ENCODE measurements at regions not wholly inside any gene's neighbourhood (a gene's known extent, or its start where the extent isn't known, plus 50 kb on each side); places are given as distances from the start of the nearest gene placed in this dataset.

DNA sequence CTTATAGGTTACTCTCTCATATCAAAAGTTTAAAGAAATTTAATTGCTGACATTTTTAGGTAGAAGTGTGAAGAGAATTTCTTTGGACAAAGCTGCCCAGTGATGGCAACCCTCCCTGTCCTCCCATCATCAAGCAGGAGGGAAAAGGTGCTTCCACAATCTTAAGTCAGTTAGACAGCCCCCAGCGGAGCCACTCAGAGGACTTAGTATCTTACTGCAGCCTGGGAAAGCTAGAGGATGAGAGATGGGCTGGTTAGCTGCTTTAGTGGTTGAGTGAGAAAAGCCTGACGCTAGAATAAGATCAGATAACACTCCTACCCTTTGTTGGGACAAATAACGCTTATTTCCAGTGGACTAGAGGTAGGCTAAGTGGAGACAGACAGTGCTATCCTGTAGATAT, 227.1 kb downstream of the RFPL4B start:
- H3K27ac ChIP-seq: no peak overlapping the region
- H3K4me3 ChIP-seq: no peak overlapping the region
- no peaks in the 10 kb centered on the region for H3K27me3 ChIP-seq
- H3K9me3 ChIP-seq: no peaks in the 10 kb centered on the region
- H3K4me1 ChIP-seq: no peaks in the 10 kb centered on the region
- no peak for DNase-seq (ENCODE audit: low spot score)
- no peaks in the 10 kb centered on the region for H3K36me3 ChIP-seq
- TF ChIP-seq, protein P1, sequence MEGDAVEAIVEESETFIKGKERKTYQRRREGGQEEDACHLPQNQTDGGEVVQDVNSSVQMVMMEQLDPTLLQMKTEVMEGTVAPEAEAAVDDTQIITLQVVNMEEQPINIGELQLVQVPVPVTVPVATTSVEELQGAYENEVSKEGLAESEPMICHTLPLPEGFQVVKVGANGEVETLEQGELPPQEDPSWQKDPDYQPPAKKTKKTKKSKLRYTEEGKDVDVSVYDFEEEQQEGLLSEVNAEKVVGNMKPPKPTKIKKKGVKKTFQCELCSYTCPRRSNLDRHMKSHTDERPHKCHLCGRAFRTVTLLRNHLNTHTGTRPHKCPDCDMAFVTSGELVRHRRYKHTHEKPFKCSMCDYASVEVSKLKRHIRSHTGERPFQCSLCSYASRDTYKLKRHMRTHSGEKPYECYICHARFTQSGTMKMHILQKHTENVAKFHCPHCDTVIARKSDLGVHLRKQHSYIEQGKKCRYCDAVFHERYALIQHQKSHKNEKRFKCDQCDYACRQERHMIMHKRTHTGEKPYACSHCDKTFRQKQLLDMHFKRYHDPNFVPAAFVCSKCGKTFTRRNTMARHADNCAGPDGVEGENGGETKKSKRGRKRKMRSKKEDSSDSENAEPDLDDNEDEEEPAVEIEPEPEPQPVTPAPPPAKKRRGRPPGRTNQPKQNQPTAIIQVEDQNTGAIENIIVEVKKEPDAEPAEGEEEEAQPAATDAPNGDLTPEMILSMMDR (IDR thresholded peaks at IDR 0.05): no peak

DNA sequence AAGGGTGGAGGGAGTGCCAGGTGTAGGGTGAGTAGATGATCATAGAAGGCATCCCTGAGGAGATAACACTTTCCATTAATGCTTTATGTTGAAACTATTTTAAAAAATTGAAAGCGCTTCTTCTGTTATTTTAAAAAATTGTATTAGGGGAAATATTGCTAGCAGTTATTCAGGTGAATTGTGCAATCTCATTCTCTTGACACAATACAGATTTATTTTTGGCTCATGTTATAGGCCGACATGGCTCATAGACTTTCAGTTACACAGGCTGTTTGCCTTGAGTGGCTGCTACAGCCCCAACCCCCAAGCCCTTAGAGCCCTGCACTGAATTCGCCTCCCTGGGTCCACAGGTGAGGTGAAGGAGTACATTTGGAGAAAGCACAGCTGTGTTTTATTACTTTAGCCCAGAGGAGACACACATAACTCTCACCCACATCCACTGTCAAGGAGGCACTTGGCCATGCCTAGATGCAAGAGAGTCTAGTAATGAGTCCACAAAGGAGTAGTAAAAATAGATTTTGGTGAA, 228.2 kb downstream of the RFPL4B start:
- no peaks in the 10 kb centered on the region for H3K36me3 ChIP-seq
- H3K4me3 ChIP-seq: no peak overlapping the region
- no peak overlapping the region for H3K27ac ChIP-seq
- H3K27me3 ChIP-seq: no peaks in the 10 kb centered on the region
- DNase-seq (ENCODE audit: low spot score): no peak
- no peaks in the 10 kb centered on the region for H3K4me1 ChIP-seq
- TF ChIP-seq, protein P1 (IDR thresholded peaks at IDR 0.05): no peak
- no peaks in the 10 kb centered on the region for H3K9me3 ChIP-seq

DNA sequence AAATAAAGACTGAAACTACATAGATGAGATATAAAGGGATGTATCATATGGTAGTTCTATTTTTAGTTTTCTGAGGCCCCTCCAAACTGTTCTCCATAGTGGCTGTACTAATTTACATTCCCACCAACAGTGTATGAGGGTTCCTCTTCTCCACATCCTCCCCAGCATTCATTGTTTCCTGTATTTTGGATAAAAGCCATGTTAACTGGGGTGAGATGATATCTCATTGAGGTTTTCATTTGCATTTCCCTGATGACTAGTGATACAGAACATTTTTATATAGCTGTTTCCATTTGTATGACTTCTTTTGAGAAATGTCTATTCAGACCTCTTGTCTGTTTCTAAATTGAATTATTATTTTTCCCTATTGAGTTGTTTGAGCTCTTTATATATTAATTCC, 229.3 kb downstream of the RFPL4B start:
- Histone ChIP-seq H3K4me3 (no peak overlapping the region), H3K27ac (no peak overlapping the region), H3K9me3 (no peaks in the 10 kb centered on the region), H3K4me1 (no peaks in the 10 kb centered on the region), H3K36me3 (no peaks in the 10 kb centered on the region), H3K27me3 (no peaks in the 10 kb centered on the region)
- TF ChIP-seq, protein P1 (IDR thresholded peaks at IDR 0.05): no peak
- no peak for DNase-seq (ENCODE audit: low spot score)

DNA sequence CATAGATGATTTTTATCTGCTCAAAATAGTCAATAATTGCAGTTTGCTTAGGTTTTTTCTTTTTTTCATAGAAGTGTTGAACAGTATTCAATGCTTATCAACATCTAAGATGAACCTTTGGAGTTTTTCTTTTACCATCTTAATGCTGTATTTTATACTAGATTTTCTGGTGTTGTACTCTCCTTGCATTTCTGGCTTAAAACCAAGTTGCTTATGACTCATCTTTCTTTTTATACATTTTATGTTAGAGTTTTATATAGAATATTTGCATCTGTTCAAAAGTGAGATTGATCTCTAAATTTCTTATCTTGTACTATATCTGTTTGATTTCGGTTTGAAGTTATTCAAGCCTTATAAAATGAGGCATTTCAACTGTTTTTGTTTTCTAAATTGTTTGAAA, 232.5 kb downstream of the RFPL4B start:
- no peaks in the 10 kb centered on the region for H3K27me3 ChIP-seq
- no peak overlapping the region for H3K27ac ChIP-seq
- H3K9me3 ChIP-seq: no peaks in the 10 kb centered on the region
- peaks cover 0 to 3% of the 10 kb centered on the region in 2 donors for H3K4me1 ChIP-seq
- no peak overlapping the region for H3K4me3 ChIP-seq
- no peak for DNase-seq (ENCODE audit: low spot score)
- no peaks in the 10 kb centered on the region for H3K36me3 ChIP-seq
- TF ChIP-seq, protein P1 (IDR thresholded peaks at IDR 0.05): no peak

DNA sequence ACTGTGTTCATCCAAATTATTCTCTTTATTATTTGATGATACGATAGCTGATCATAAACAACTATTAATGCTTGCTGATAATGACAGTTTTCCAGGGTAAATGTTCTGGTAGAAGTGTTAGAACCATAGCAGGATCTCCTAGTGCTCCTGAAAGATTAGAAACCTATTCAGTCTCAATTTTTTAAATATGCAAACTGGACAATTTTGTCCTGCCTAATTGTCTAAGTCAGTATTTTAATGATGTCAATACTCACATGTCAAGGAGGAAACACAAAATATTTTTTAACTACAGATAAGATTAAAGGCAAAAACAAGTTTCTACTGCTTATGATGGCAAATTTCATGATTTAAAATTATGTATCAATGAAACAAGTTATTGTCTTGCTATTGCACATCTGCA, 233.9 kb downstream of the RFPL4B start:
- TF ChIP-seq, protein P1 (IDR thresholded peaks at IDR 0.05): no peak
- Histone ChIP-seq H3K36me3 (no peaks in the 10 kb centered on the region), H3K4me1 (peaks cover 0 to 3% of the 10 kb centered on the region in 2 donors), H3K27me3 (no peaks in the 10 kb centered on the region), H3K27ac (no peak overlapping the region), H3K4me3 (no peak overlapping the region), H3K9me3 (no peaks in the 10 kb centered on the region)
- DNase-seq (ENCODE audit: low spot score): no peak

DNA sequence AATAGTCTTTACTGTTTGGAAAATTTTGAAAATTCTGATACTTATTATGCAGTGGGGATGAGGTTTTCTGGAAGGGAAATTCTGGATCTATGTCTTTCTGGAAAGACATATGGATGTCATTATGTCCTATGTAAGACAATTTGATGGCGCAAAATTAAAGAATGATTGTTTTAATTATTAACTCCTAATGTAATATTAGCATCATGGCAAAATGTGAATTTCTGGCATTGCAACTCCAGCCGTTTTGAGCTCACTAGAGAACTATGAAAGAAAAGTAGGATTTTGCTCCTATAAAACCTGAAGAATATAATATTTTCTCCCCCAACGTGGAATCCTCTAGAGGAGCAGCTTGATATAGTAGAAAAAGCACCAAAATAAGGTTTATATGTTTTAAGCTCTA, 243.2 kb downstream of the RFPL4B start:
- H3K36me3 ChIP-seq: no peaks in the 10 kb centered on the region
- TF ChIP-seq, protein P1 (IDR thresholded peaks at IDR 0.05): no peak
- no peaks in the 10 kb centered on the region for H3K27me3 ChIP-seq
- H3K9me3 ChIP-seq: peaks cover 0 to 9% of the 10 kb centered on the region in 2 donors
- H3K27ac ChIP-seq: no peak overlapping the region
- DNase-seq (ENCODE audit: low spot score): no peak
- H3K4me1 ChIP-seq: no peaks in the 10 kb centered on the region
- no peak overlapping the region for H3K4me3 ChIP-seq
